ENCODE measurements at regions not wholly inside any gene's neighbourhood (a gene's known extent, or its start where the extent isn't known, plus 50 kb on each side); places are given as distances from the start of the nearest gene placed in this dataset.

GRCh38 chr3:4908433-4909156 is 70.6 kb upstream of the BHLHE40 start:
- POLR2A ChIA-PET, result interaction anchor here (0.6 kb wide), 1 partner anchor 36 kb away, joined by 3 read pairs; no protein-coding TSS in a partner anchor
- ATAC-seq, result no peak
- intact Hi-C loops (cut with micrococcal nuclease) (no loop called here), in situ Hi-C loops (cut with MboI) (no loop called here)
- no peak overlapping the region for H2AFZ ChIP-seq (ENCODE audit: low read depth, low read length)
- no peaks in the 10 kb centered on the region for H3K36me3 ChIP-seq (ENCODE audit: control insufficient read depth, insufficient read depth, low read length)
- BruUV-seq (replicated peaks), result no TSS peak
- H3K79me2 ChIP-seq (ENCODE audit: control insufficient read depth, insufficient read depth, low read length), result no peaks in the 10 kb centered on the region
- H4K20me1 ChIP-seq (replicated peaks; ENCODE audit: control insufficient read depth, insufficient read depth, low read length), result no peaks in the 10 kb centered on the region
- 0 out of 2 replicates have a peak, but pooled peaks cover 4% of the 10 kb centered on the region for H3K9me3 ChIP-seq (replicated peaks; ENCODE audit: control insufficient read depth, insufficient read depth, low read depth, low read length)
- no peaks in the 10 kb centered on the region for H3K9me1 ChIP-seq (ENCODE audit: control insufficient read depth, insufficient read depth, low read length)
- no peaks in the 10 kb centered on the region for H3K27me3 ChIP-seq (ENCODE audit: control insufficient read depth in 2 of 2, insufficient read depth in 2 of 2, low read length in 2 of 2)
- no peak overlapping the region for H3K9ac ChIP-seq (ENCODE audit: insufficient read depth in 1 of 2, low read depth in 2 of 2, low read length in 2 of 2)
- FAIRE-seq, result no peak
- 55% methylated on average over 8 of the region's 8 CpGs for WGBS (ENCODE audit: insufficient coverage, low coverage, missing lambda C conversion rate)
- CTCF ChIA-PET (ENCODE audit: low intra/inter-chr PET ratio), result no interaction called here
- DNase-seq (ENCODE audit: extremely low read depth in 1 of 4, low spot score in 3 of 4), result no peak
- H3K4me3 ChIP-seq, result no peak overlapping the region
- H3K27ac ChIP-seq (ENCODE audit: extremely low read depth, low read depth, low read length), result no peak overlapping the region
- peaks cover 0 to 3% of the 10 kb centered on the region in 2 experiments; a peak in 3 of 5 replicates for H3K4me1 ChIP-seq (replicated peaks in 1 of 2; ENCODE audit: control insufficient read depth in 2 of 2, insufficient read depth in 2 of 2, low read length in 2 of 2)
- no peak overlapping the region for H3K4me2 ChIP-seq (ENCODE audit: insufficient read depth, low read length)
- TF ChIP-seq ARHGAP35 (IDR thresholded peaks at IDR 0.05; ENCODE audit: partially characterized antibody), result no peak
- TF ChIP-seq CREB3 (tag; conservative IDR thresholded peaks at IDR 0.05; ENCODE audit: low read depth), result no peak
- TF ChIP-seq SRF (CRISPR knock-in tag; IDR thresholded peaks at IDR 0.05), result no peak
- TF ChIP-seq SIRT6 (IDR thresholded peaks at IDR 0.05; ENCODE audit: low read depth, low read length), result no peak
- TF ChIP-seq PCBP2 (IDR thresholded peaks at IDR 0.05; ENCODE audit: low read depth, low read length, poor library complexity, severe bottlenecking), result no peak
- no peak for TF ChIP-seq NCOA2 (IDR thresholded peaks at IDR 0.05; ENCODE audit: partially characterized antibody in 2 of 2)
- no peak for TF ChIP-seq NR4A1 (CRISPR knock-in tag; IDR thresholded peaks at IDR 0.05)
- TF ChIP-seq NR4A1 (tag; IDR thresholded peaks at IDR 0.05), result no peak
- no peak for TF ChIP-seq CREB5 (CRISPR knock-in tag; IDR thresholded peaks at IDR 0.05)
- TF ChIP-seq PURB (CRISPR knock-in tag; IDR thresholded peaks at IDR 0.05; ENCODE audit: low read depth), result no peak
- TF ChIP-seq AFF1 (IDR thresholded peaks at IDR 0.05; ENCODE audit: low read depth in 1 of 2, partially characterized antibody in 2 of 2), result no peak
- no peak for TF ChIP-seq CHD1 (IDR thresholded peaks at IDR 0.05; ENCODE audit: low read length)
- TF ChIP-seq KDM1A (IDR thresholded peaks at IDR 0.05), result peak in 1 of 2 experiments; percentile 15; a peak in 1 of 4 replicates
- TF ChIP-seq SRSF3 (IDR thresholded peaks at IDR 0.05; ENCODE audit: insufficient read depth, low read length), result no peak
- no peak for TF ChIP-seq TRIM28 (IDR thresholded peaks at IDR 0.05)
- TF ChIP-seq NR2C1 (IDR thresholded peaks at IDR 0.05), result no peak
- TF ChIP-seq NR2C1 (tag; IDR thresholded peaks at IDR 0.05), result no peak
